Upper lobe of right lung (tissue), 1 donor: ENCODE measurements at regions not wholly inside any gene's neighbourhood (a gene's known extent, or its start where the extent isn't known, plus 50 kb on each side); places are given as distances from the start of the nearest gene placed in this dataset.
A peak's percentile ranks its signal among the peaks of the same experiment; 100 is the strongest.

Source experiments
- ATAC-seq: fragments of 200-7000 bp; cut with Tn5 transposase; one replicate; pipeline ENCODE4 v1.9.1; 2020; ENCODE audit warnings: mild to moderate bottlenecking, moderate library complexity
- DNase-seq: peaks from one replicate; pipeline ENCODE4 v3.0.0-alpha.2; 2020
- H3K27ac ChIP-seq: fragments of 200-600 bp; one replicate; pipeline ENCODE4 v1.8.0; 2022
- H3K27me3 ChIP-seq: fragments of 200-600 bp; one replicate; pipeline ENCODE4 v1.8.0; 2022; ENCODE audit warnings: mild to moderate bottlenecking
- H3K36me3 ChIP-seq: fragments of 200-600 bp; one replicate; pipeline ENCODE4 v1.8.0; 2022
- H3K4me1 ChIP-seq: fragments of 200-600 bp; one replicate; pipeline ENCODE4 v1.8.0; 2022
- H3K4me3 ChIP-seq: fragments of 200-600 bp; one replicate; pipeline ENCODE4 v1.8.0; 2022; ENCODE audit warnings: mild to moderate bottlenecking
- H3K9me3 ChIP-seq: fragments of 200-600 bp; one replicate; pipeline ENCODE4 v1.8.0; 2022
- CTCF ChIP-seq: fragments of 200-600 bp; IDR thresholded peaks from one replicate; pipeline ENCODE4 v1.8.0; 2022; ENCODE audit warnings: antibody characterized with exemption
- intact Hi-C: fragments of 100-400 bp; cut with DNase I; formaldehyde crosslinking; loops from one replicate; pipeline ENCODE4 v1.11.0; 2022
- donor health status: DM: no; HTN: yes; CAD: no; lungs with severe emphysema.

- H3K27ac ChIP-seq, result no peak overlapping the region
- no peak overlapping the region for H3K4me3 ChIP-seq
- H3K4me1 ChIP-seq, result no peaks in the 10 kb centered on the region
- no peak for TF ChIP-seq CTCF
- no peak for ATAC-seq
- DNase-seq, result no peak
- intact Hi-C loops, result no loop called here
- H3K27me3 ChIP-seq, result no peaks in the 10 kb centered on the region
- H3K36me3 ChIP-seq, result no peaks in the 10 kb centered on the region
- H3K9me3 ChIP-seq, result no peaks in the 10 kb centered on the region
Measured at GRCh38 chr1:221117133-221117532, 237.9 kb downstream of the HLX start.

GRCh38 chr1:221117548-221117951, 238.3 kb downstream of the HLX start:
- no peaks in the 10 kb centered on the region for H3K4me1 ChIP-seq
- no peak overlapping the region for H3K4me3 ChIP-seq
- H3K9me3 ChIP-seq, result no peaks in the 10 kb centered on the region
- H3K27me3 ChIP-seq, result no peaks in the 10 kb centered on the region
- H3K27ac ChIP-seq, result no peak overlapping the region
- ATAC-seq (peak; percentile 70), DNase-seq (no peak)
- intact Hi-C loops, result no loop called here
- TF ChIP-seq CTCF, result no peak
- no peaks in the 10 kb centered on the region for H3K36me3 ChIP-seq

- Histone ChIP-seq H3K4me3 (no peak overlapping the region), H3K27ac (no peak overlapping the region), H3K9me3 (no peaks in the 10 kb centered on the region), H3K36me3 (no peaks in the 10 kb centered on the region), H3K4me1 (no peaks in the 10 kb centered on the region), H3K27me3 (no peaks in the 10 kb centered on the region)
- intact Hi-C loops, result no loop called here
- no peak for DNase-seq
- ATAC-seq, result no peak
- TF ChIP-seq CTCF, result no peak
Measured at GRCh38 chr1:221118176-221118937, 239.1 kb downstream of the HLX start.

- DNase-seq (no peak), ATAC-seq (no peak)
- H3K36me3 ChIP-seq, result no peaks in the 10 kb centered on the region
- H3K4me1 ChIP-seq, result no peaks in the 10 kb centered on the region
- intact Hi-C loops, result no loop called here
- H3K4me3 ChIP-seq, result no peak overlapping the region
- H3K9me3 ChIP-seq, result no peaks in the 10 kb centered on the region
- TF ChIP-seq CTCF, result no peak
- no peaks in the 10 kb centered on the region for H3K27me3 ChIP-seq
- no peak overlapping the region for H3K27ac ChIP-seq
Measured at GRCh38 chr1:221118938-221119320, 239.7 kb downstream of the HLX start.

- no peak for DNase-seq
- Histone ChIP-seq H3K27ac (no peak overlapping the region), H3K4me3 (no peak overlapping the region), H3K36me3 (no peaks in the 10 kb centered on the region), H3K4me1 (no peaks in the 10 kb centered on the region), H3K27me3 (no peaks in the 10 kb centered on the region), H3K9me3 (no peaks in the 10 kb centered on the region)
- TF ChIP-seq CTCF, result no peak
- intact Hi-C loops, result no loop called here
- ATAC-seq, result no peak
Measured at GRCh38 chr1:221122501-221122900, 243.3 kb downstream of the HLX start.

GRCh38 chr1:221125976-221126375, 246.7 kb downstream of the HLX start:
- H3K9me3 ChIP-seq, result peaks cover 5% of the 10 kb centered on the region
- DNase-seq (no peak), ATAC-seq (no peak)
- H3K27me3 ChIP-seq, result no peaks in the 10 kb centered on the region
- TF ChIP-seq CTCF, result no peak
- no peaks in the 10 kb centered on the region for H3K36me3 ChIP-seq
- no peaks in the 10 kb centered on the region for H3K4me1 ChIP-seq
- intact Hi-C loops, result no loop called here
- H3K4me3 ChIP-seq, result no peak overlapping the region
- no peak overlapping the region for H3K27ac ChIP-seq
